Mucosa of descending colon (tissue), 3 donors: ENCODE measurements at regions not wholly inside any gene's neighbourhood (a gene's known extent, or its start where the extent isn't known, plus 50 kb on each side); places are given as distances from the start of the nearest gene placed in this dataset.

ENCODE experiments used
- ATAC-seq: fragments of 200-7000 bp; cut with Tn5 transposase; one replicate; pipeline ENCODE4 v1.9.1; 2020; ENCODE audit warnings: mild to moderate bottlenecking, moderate library complexity
- DNase-seq, 3 donors: peaks; one replicate each; pipeline ENCODE4 v3.0.0-alpha.2; 2020
- H3K36me3 ChIP-seq: fragments of 200-600 bp; one replicate; pipeline ENCODE4 v1.8.0; 2021; ENCODE audit warnings: low read depth, mild to moderate bottlenecking
- H3K4me1 ChIP-seq: fragments of 200-600 bp; one replicate; pipeline ENCODE4 v1.8.0; 2021; ENCODE audit warnings: low read depth, mild to moderate bottlenecking
- H3K4me3 ChIP-seq: fragments of 200-600 bp; one replicate; pipeline ENCODE4 v1.8.0; 2021; ENCODE audit warnings: mild to moderate bottlenecking
- H3K9me3 ChIP-seq: fragments of 200-600 bp; one replicate; pipeline ENCODE4 v1.8.0; 2021; ENCODE audit warnings: mild to moderate bottlenecking
- intact Hi-C, 2 donors: fragments of 100-400 bp; cut with DNase I in 1 of 2; cut with micrococcal nuclease in 1 of 2; formaldehyde crosslinking; loops; one replicate each; pipeline versions ENCODE4 v1.11.0 to v1.11.1; 2022; cut with DNase I, micrococcal nuclease
- TF ChIP-seq, protein P1 (sequence below): fragments of 200-600 bp; IDR thresholded peaks from one replicate; pipeline ENCODE4 v1.8.0; 2022; ENCODE audit warnings: antibody characterized with exemption, mild to moderate bottlenecking
- donor health status: DM: no; HTN: no; CAD: no; lungs with moderate emphysema.
- donor health status: DM: no; HTN: no; CAD: no.
- donor health status: DM: no; HTN: yes; CAD: no.

DNA sequence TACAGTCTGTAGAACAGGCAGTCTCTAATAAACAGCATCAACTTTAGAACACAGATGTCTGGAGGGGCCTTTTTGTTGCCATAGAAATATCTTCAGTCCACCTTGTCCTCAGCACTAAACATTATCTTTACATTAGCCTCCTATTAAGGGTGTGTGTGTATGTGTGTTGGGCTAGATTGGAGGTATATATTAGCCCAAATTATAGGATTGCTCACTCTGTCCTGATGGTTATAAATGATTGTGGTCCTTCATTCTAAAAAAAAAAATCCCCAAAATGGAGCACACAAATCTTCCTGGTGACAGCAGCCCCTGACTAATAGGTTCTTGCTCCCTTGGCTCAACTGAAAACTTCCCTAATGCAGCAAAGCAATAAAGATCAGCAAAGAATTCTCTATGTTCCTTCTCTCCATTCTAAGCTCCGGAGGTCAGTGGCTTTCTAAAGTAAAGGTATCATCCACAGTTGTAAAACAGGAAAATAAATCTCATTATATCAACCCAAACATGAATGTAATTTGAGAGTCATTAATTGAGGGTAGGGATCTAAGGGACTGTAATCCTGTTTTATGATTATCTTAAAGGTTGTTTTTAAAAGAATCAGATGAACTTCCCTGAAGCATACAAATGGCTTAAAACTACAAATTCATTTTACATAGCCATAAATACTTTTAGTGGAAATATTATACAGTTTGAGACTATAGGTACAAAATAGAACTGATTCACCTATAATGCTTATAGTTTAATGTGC lies 232.7 kb downstream of the KLF12 start:
- intact Hi-C loops: no loop called here
- Histone ChIP-seq H3K4me3 (no peak overlapping the region), H3K36me3 (no peaks in the 10 kb centered on the region), H3K4me1 (no peaks in the 10 kb centered on the region), H3K9me3 (no peaks in the 10 kb centered on the region)
- DNase-seq (no peak), ATAC-seq (no peak)
- TF ChIP-seq, protein P1, sequence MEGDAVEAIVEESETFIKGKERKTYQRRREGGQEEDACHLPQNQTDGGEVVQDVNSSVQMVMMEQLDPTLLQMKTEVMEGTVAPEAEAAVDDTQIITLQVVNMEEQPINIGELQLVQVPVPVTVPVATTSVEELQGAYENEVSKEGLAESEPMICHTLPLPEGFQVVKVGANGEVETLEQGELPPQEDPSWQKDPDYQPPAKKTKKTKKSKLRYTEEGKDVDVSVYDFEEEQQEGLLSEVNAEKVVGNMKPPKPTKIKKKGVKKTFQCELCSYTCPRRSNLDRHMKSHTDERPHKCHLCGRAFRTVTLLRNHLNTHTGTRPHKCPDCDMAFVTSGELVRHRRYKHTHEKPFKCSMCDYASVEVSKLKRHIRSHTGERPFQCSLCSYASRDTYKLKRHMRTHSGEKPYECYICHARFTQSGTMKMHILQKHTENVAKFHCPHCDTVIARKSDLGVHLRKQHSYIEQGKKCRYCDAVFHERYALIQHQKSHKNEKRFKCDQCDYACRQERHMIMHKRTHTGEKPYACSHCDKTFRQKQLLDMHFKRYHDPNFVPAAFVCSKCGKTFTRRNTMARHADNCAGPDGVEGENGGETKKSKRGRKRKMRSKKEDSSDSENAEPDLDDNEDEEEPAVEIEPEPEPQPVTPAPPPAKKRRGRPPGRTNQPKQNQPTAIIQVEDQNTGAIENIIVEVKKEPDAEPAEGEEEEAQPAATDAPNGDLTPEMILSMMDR: no peak

- Histone ChIP-seq H3K36me3 (no peaks in the 10 kb centered on the region), H3K4me3 (no peak overlapping the region), H3K4me1 (no peaks in the 10 kb centered on the region), H3K9me3 (no peaks in the 10 kb centered on the region)
- ATAC-seq (no peak), DNase-seq (no peak)
- intact Hi-C loops: no loop called here
- TF ChIP-seq, protein P1: no peak
Measured at GRCh38 chr13:73900591-73900990, 233.6 kb downstream of the KLF12 start.

- Histone ChIP-seq H3K4me1 (no peaks in the 10 kb centered on the region), H3K9me3 (no peaks in the 10 kb centered on the region), H3K4me3 (no peak overlapping the region), H3K36me3 (no peaks in the 10 kb centered on the region)
- intact Hi-C loops: no loop called here
- TF ChIP-seq, protein P1: no peak
- no peak for ATAC-seq
- DNase-seq: no peak
Measured at GRCh38 chr13:73898899-73899298, 235.3 kb downstream of the KLF12 start.

DNA sequence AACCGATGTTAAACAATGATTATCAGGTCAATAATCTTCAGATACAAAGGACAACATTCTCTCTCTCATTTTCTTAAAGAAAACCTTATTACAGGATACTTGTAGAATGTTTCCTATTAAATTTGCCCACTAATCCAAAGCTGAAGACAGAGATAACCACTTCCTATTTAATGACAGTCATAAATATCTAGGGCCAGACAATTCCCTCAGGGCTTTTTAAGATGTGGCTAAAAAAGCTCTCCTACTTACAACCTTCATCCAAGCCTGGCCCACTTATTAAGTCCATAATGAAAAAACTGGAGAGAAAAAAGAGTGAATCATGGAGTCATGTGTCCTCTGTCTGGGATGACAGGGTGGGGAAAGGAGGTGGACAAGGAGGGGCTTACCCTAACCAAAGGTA lies 235.9 kb downstream of the KLF12 start:
- H3K4me1 ChIP-seq: no peaks in the 10 kb centered on the region
- TF ChIP-seq, protein P1: no peak
- no peaks in the 10 kb centered on the region for H3K9me3 ChIP-seq
- DNase-seq (no peak), ATAC-seq (no peak)
- no peak overlapping the region for H3K4me3 ChIP-seq
- no peaks in the 10 kb centered on the region for H3K36me3 ChIP-seq
- intact Hi-C loops: no loop called here

GRCh38 chr13:73894995-73895571 lies 239.1 kb downstream of the KLF12 start:
- ATAC-seq: no peak
- intact Hi-C loops: no loop called here
- no peak overlapping the region for H3K4me3 ChIP-seq
- no peak for DNase-seq
- H3K36me3 ChIP-seq: no peaks in the 10 kb centered on the region
- H3K4me1 ChIP-seq: no peaks in the 10 kb centered on the region
- H3K9me3 ChIP-seq: no peaks in the 10 kb centered on the region
- TF ChIP-seq, protein P1: no peak
